ENCODE measurements at regions not wholly inside any gene's neighbourhood (a gene's known extent, or its start where the extent isn't known, plus 50 kb on each side); places are given as distances from the start of the nearest gene placed in this dataset.

GRCh38 chr20:5677389-5677788 lies 66.6 kb upstream of the GPCPD1 start:
- Histone ChIP-seq H4K20me1 (ENCODE audit: control insufficient read depth, extremely low read depth, insufficient read depth, low read length) (no peaks in the 10 kb centered on the region), H3K9me1 (ENCODE audit: control insufficient read depth, extremely low read depth, insufficient read depth, low read length) (no peaks in the 10 kb centered on the region), H3K36me3 (ENCODE audit: control insufficient read depth in 2 of 2, extremely low read depth in 1 of 2, insufficient read depth in 2 of 2, low read length in 2 of 2) (no peaks in the 10 kb centered on the region), H3K9ac (ENCODE audit: control insufficient read depth, extremely low read depth, insufficient read depth, low read length) (no peak overlapping the region), H3K4me2 (ENCODE audit: control insufficient read depth, extremely low read depth, insufficient read depth, low read depth, low read length) (no peak overlapping the region), H3K9me3 (ENCODE audit: control insufficient read depth, low read depth, low read length) (no peaks in the 10 kb centered on the region), H3K27ac (ENCODE audit: control insufficient read depth, insufficient read depth, low read length) (no peak overlapping the region), H3K79me2 (ENCODE audit: control insufficient read depth, insufficient read depth, low read length) (no peaks in the 10 kb centered on the region), H2AFZ (ENCODE audit: control insufficient read depth, low read length) (no peak overlapping the region), H3K27me3 (ENCODE audit: control insufficient read depth, extremely low read depth, insufficient read depth, low read length) (no peaks in the 10 kb centered on the region), H3K4me1 (ENCODE audit: control insufficient read depth, extremely low read depth, insufficient read depth, low read length) (peaks cover 7% of the 10 kb centered on the region), H3K4me3 (ENCODE audit: control insufficient read depth in 2 of 3, extremely low read depth in 1 of 3, insufficient read depth in 2 of 3, low read depth in 1 of 3, low read length in 3 of 3) (no peak overlapping the region)
- dilution Hi-C loops (cut with MboI; ENCODE audit: extremely low pct_ligation_motif_present, low sequenced_read_pairs), result no loop called here
- FAIRE-seq (no peak), DNase-seq (ENCODE audit: low read depth, low spot score) (no peak)
- TF ChIP-seq CTCF (optimal IDR thresholded peaks at IDR 0.05 in 1 of 3, IDR thresholded peaks at IDR 0.05 in 1 of 3, conservative IDR thresholded peaks at IDR 0.05 in 1 of 3; ENCODE audit: extremely low read depth in 1 of 3, insufficient read depth in 2 of 3, low read length in 3 of 3) (no peak), EZH2 (IDR thresholded peaks at IDR 0.05; ENCODE audit: low read length) (no peak)

- TF ChIP-seq EZH2 (IDR thresholded peaks at IDR 0.05; ENCODE audit: low read length) (no peak), CTCF (optimal IDR thresholded peaks at IDR 0.05 in 1 of 3, IDR thresholded peaks at IDR 0.05 in 1 of 3, conservative IDR thresholded peaks at IDR 0.05 in 1 of 3; ENCODE audit: extremely low read depth in 1 of 3, insufficient read depth in 2 of 3, low read length in 3 of 3) (no peak)
- Histone ChIP-seq H3K79me2 (ENCODE audit: control insufficient read depth, insufficient read depth, low read length) (no peaks in the 10 kb centered on the region), H3K4me1 (ENCODE audit: control insufficient read depth, extremely low read depth, insufficient read depth, low read length) (peaks cover 7% of the 10 kb centered on the region), H2AFZ (ENCODE audit: control insufficient read depth, low read length) (no peak overlapping the region), H3K27me3 (ENCODE audit: control insufficient read depth, extremely low read depth, insufficient read depth, low read length) (no peaks in the 10 kb centered on the region), H3K9ac (ENCODE audit: control insufficient read depth, extremely low read depth, insufficient read depth, low read length) (no peak overlapping the region), H4K20me1 (ENCODE audit: control insufficient read depth, extremely low read depth, insufficient read depth, low read length) (no peaks in the 10 kb centered on the region), H3K9me3 (ENCODE audit: control insufficient read depth, low read depth, low read length) (no peaks in the 10 kb centered on the region), H3K27ac (ENCODE audit: control insufficient read depth, insufficient read depth, low read length) (no peak overlapping the region), H3K4me3 (ENCODE audit: control insufficient read depth in 2 of 3, extremely low read depth in 1 of 3, insufficient read depth in 2 of 3, low read depth in 1 of 3, low read length in 3 of 3) (no peak overlapping the region), H3K9me1 (ENCODE audit: control insufficient read depth, extremely low read depth, insufficient read depth, low read length) (no peaks in the 10 kb centered on the region), H3K4me2 (ENCODE audit: control insufficient read depth, extremely low read depth, insufficient read depth, low read depth, low read length) (no peak overlapping the region), H3K36me3 (ENCODE audit: control insufficient read depth in 2 of 2, extremely low read depth in 1 of 2, insufficient read depth in 2 of 2, low read length in 2 of 2) (no peaks in the 10 kb centered on the region)
- dilution Hi-C loops (cut with MboI; ENCODE audit: extremely low pct_ligation_motif_present, low sequenced_read_pairs), result no loop called here
- FAIRE-seq (no peak), DNase-seq (ENCODE audit: low read depth, low spot score) (no peak)
Observed at GRCh38 chr20:5675103-5676091, 64.6 kb upstream of the GPCPD1 start.
